GM12872 (cell line): ENCODE measurements at regions not wholly inside any gene's neighbourhood (a gene's known extent, or its start where the extent isn't known, plus 50 kb on each side); places are given as distances from the start of the nearest gene placed in this dataset.

ENCODE experiments used
- CTCF ChIP-seq: IDR thresholded peaks from 3 replicates; pipeline ENCODE4 v1.5.1; 2011; ENCODE audit warnings: low read depth, mild to moderate bottlenecking, low read length, moderate library complexity; ENCODE audit not compliant: insufficient read depth

DNA sequence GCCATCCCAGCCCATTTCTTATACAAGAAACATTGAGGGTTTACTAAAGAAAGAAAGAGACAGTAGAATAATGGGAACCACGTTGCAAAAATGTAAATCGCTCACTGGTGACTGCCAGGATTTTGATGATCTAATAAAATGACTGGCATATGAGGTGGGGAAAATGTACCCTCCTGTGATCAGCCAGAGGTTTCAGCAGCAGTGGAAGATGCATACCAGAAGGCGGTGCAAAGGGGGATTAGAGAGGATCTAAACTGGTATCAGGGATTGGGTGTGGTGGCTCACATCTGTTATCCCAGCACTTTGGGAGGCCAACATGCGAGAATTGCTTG, 60.8 kb upstream of the DDR1 start:
- no peak for TF ChIP-seq CTCF

DNA sequence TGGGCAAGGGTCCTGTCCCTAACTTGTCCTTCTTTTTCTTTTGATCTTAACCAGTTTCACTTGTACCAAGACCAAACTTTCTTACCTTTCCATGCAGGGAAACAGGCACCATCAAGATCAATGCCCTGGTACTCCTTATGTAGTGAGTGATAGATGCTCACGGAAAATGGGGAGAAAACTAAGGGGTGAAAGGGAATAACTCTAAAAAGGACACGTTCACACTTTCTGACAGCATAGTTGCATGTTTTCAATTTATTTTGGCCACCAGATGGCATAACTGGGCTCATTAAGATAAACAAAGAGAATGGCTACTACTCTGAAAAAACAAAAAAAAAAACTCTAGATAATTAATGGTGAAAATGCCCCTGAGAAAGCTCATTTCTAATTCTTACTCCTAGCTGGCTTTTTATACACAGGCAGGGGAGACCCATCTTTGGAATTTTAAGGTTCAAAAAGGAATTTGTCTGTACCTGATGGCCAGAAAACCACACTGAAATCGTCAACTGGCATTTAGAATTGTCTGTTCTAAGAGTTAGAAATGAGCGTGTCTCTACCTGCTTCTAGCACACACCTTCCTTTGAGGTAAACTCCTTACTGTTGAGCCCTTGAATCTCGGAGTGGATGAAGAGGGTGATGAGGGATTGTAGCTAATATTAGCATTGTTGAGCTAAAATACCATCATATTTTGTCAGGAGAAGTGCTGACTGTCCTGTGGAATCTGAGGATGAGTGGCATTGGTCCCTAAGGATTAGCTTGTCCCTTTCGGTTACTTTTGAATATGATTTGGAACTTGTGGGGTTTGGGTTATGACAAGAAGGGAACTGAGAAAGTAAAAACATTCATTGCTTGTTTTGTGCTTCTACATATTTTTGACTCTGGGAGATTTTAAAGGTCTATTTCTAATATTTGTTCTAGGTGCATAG, 62.2 kb upstream of the DDR1 start:
- TF ChIP-seq CTCF, result peak; percentile 59; the same call in 2 of the 3 replicates

- TF ChIP-seq CTCF, result no peak
Observed at GRCh38 chr6:30820193-30820592, 64.1 kb upstream of the DDR1 start.

DNA sequence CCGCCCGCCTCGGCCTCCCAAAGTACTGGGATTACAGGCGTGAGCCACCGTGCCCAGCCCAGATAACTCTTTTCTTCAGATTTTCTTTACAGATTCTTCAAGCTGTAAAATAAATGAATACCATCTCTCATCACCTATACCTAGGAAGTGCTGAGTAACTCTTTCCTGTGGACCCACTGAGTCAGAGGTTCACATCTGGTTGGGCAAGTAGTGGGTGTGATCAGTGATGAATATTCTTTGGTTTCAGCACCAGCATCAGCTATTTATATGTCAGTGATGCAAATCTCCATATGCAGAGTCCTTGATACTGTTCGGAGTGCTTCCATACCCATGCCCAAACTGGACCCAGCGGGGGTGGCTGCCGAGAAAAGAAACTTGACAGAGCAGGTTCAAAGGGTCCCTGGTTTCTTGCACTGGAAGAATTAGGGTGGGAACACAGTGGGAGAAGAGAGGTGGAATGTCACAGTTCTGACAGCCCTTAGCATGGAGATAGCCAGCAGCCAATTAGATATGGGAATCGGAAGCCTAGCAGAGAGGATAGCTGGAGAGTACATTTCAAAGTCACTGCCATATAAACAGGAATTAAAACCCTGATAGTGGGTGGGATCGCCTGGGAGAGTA, 64.9 kb upstream of the DDR1 start:
- TF ChIP-seq CTCF, result no peak

- no peak for TF ChIP-seq CTCF
Observed at GRCh38 chr6:30818391-30818841, 65.9 kb upstream of the DDR1 start.

DNA sequence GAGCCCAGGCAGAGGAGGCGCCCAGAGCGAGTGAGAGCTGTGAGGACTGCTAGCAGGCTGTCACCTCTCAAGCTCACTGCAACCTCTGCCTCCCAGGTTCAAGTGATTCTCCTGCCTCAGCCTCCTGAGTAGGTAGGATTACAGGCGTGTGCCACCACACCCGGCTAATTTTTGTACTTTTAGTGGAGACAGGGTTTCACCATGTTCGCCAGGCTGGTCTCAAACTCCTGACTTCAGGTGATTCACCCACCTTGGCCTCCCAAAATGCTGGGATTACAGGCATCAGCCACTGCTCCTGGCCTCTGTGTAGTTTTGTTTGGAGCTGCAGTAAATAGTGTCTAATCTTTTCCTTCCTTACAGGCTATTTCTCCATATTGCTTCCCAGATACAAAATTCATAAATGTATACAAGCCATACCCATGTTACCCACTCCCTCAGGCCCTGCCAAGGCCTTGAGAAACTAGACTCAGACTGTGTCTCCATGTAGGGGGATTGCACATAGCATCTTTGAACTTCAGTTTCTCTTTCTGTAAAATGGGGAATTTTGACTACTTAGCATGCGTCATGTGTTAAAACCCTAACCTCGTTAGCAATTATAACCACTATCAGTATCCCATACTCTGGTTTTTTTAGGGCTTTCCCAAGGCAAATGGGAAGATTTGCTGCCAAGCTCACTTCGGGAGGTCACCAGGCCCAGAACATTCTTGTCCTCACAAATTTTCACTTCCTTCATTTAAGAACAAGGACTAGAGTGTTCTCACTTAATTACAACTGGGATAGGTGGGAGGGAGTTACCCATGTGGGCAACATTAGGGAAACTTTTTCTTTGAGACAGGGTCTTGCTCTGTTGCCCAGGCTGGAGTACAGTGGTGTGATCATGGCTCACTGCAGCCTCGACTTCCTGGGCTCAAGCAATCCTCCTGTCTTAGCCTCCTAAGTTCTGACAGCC, 67.3 kb upstream of the DDR1 start:
- no peak for TF ChIP-seq CTCF
